Transverse colon (tissue), 4 donors: ENCODE measurements at regions not wholly inside any gene's neighbourhood (a gene's known extent, or its start where the extent isn't known, plus 50 kb on each side); places are given as distances from the start of the nearest gene placed in this dataset.

Experiments
- CTCF ChIP-seq, 5 experiments: fragments of 200-600 bp in 3 of 5; fragments of 450-650 bp in 2 of 5; sonication (generic) in 3 of 5; IDR thresholded peaks; 1 replicate in 2 of 5; 2 replicates in 3 of 5; pipeline ENCODE4 v1.5.1; 2016 to 2017; ENCODE audit warnings: antibody characterized with exemption in 5 of 5, inconsistent platforms in 3 of 5, mild to moderate bottlenecking in 2 of 5, moderate library complexity in 1 of 5
- EP300 ChIP-seq: sonication (generic); formaldehyde crosslinking; IDR thresholded peaks from one replicate; pipeline ENCODE4 v1.6.1; 2017; ENCODE audit warnings: antibody characterized with exemption, low read depth
- POLR2A ChIP-seq: fragments of 450-650 bp; IDR thresholded peaks from one replicate; pipeline ENCODE4 v1.6.1; 2016; ENCODE audit warnings: antibody characterized with exemption, mild to moderate bottlenecking, moderate library complexity
- POLR2AphosphoS5 ChIP-seq, 3 donors: sonication (generic); formaldehyde crosslinking; IDR thresholded peaks; one replicate each; pipeline ENCODE4 v1.6.1; 2016; ENCODE audit warnings: antibody characterized with exemption in 3 of 3

GRCh38 chr9:20276762-20277161 lies 345.5 kb downstream of the MLLT3 start:
- TF ChIP-seq CTCF (IDR thresholded peaks at IDR 0.05), result no peak
- TF ChIP-seq EP300, result no peak
- no peak for TF ChIP-seq POLR2A
- no peak for TF ChIP-seq POLR2AphosphoS5 (IDR thresholded peaks at IDR 0.05)
